ENCODE measurements at regions not wholly inside any gene's neighbourhood (a gene's known extent, or its start where the extent isn't known, plus 50 kb on each side); places are given as distances from the start of the nearest gene placed in this dataset.
"Not testable (repeated sequence)": the region's sequence is repeated elsewhere in the genome, so short reads cannot be mapped to it uniquely, and the experiment has no call there.

- DNase-seq (ENCODE audit: low spot score) = no peak
- no peak for ATAC-seq (ENCODE audit: low read depth)
- Histone ChIP-seq H3K27me3 (ENCODE audit: insufficient read depth, poor library complexity, severe bottlenecking) (no peaks in the 10 kb centered on the region), H3K27ac (ENCODE audit: poor library complexity, severe bottlenecking) (no peak overlapping the region), H3K9me3 (ENCODE audit: severe bottlenecking) (no peaks in the 10 kb centered on the region), H3K36me3 (ENCODE audit: low read depth) (no peaks in the 10 kb centered on the region), H3K4me3 (ENCODE audit: severe bottlenecking) (no peak overlapping the region), H3K4me1 (ENCODE audit: insufficient read depth, poor library complexity, severe bottlenecking) (no peaks in the 10 kb centered on the region)
- TF ChIP-seq CTCF (IDR thresholded peaks at IDR 0.05; ENCODE audit: poor library complexity, severe bottlenecking) = no peak
Observed at GRCh38 chr6:7008451-7008988, 99.2 kb upstream of the RREB1 start.

GRCh38 chr6:7016226-7016625 is 91.5 kb upstream of the RREB1 start:
- no peak overlapping the region for H3K4me3 ChIP-seq (ENCODE audit: severe bottlenecking)
- DNase-seq (ENCODE audit: low spot score) (no peak), ATAC-seq (ENCODE audit: low read depth) (no peak)
- H3K36me3 ChIP-seq (ENCODE audit: low read depth) = no peaks in the 10 kb centered on the region
- no peaks in the 10 kb centered on the region for H3K9me3 ChIP-seq (ENCODE audit: severe bottlenecking)
- no peak overlapping the region for H3K27ac ChIP-seq (ENCODE audit: poor library complexity, severe bottlenecking)
- no peaks in the 10 kb centered on the region for H3K27me3 ChIP-seq (ENCODE audit: insufficient read depth, poor library complexity, severe bottlenecking)
- no peak for TF ChIP-seq CTCF (IDR thresholded peaks at IDR 0.05; ENCODE audit: poor library complexity, severe bottlenecking)
- no peaks in the 10 kb centered on the region for H3K4me1 ChIP-seq (ENCODE audit: insufficient read depth, poor library complexity, severe bottlenecking)

- no peak for DNase-seq (ENCODE audit: low spot score)
- Histone ChIP-seq H3K27me3 (ENCODE audit: insufficient read depth, poor library complexity, severe bottlenecking) (no peaks in the 10 kb centered on the region), H3K4me3 (ENCODE audit: severe bottlenecking) (no peak overlapping the region), H3K27ac (ENCODE audit: poor library complexity, severe bottlenecking) (no peak overlapping the region), H3K4me1 (ENCODE audit: insufficient read depth, poor library complexity, severe bottlenecking) (no peaks in the 10 kb centered on the region), H3K36me3 (ENCODE audit: low read depth) (no peaks in the 10 kb centered on the region), H3K9me3 (ENCODE audit: severe bottlenecking) (no peaks in the 10 kb centered on the region)
- no peak for TF ChIP-seq CTCF (IDR thresholded peaks at IDR 0.05; ENCODE audit: poor library complexity, severe bottlenecking)
- no peak for ATAC-seq (ENCODE audit: low read depth)
Observed at GRCh38 chr6:7021301-7021700, 86.5 kb upstream of the RREB1 start.

- DNase-seq (ENCODE audit: low spot score) (no peak), ATAC-seq (ENCODE audit: low read depth) (no peak)
- Histone ChIP-seq H3K9me3 (ENCODE audit: severe bottlenecking) (no peaks in the 10 kb centered on the region), H3K4me3 (ENCODE audit: severe bottlenecking) (no peak overlapping the region), H3K36me3 (ENCODE audit: low read depth) (no peaks in the 10 kb centered on the region), H3K27me3 (ENCODE audit: insufficient read depth, poor library complexity, severe bottlenecking) (no peaks in the 10 kb centered on the region), H3K4me1 (ENCODE audit: insufficient read depth, poor library complexity, severe bottlenecking) (no peaks in the 10 kb centered on the region), H3K27ac (ENCODE audit: poor library complexity, severe bottlenecking) (no peak overlapping the region)
- TF ChIP-seq CTCF (IDR thresholded peaks at IDR 0.05; ENCODE audit: poor library complexity, severe bottlenecking) = no peak
Observed at GRCh38 chr6:7025861-7026260, 81.9 kb upstream of the RREB1 start.

- not testable (repeated sequence) for H3K4me3 ChIP-seq (ENCODE audit: severe bottlenecking); DNase-seq (ENCODE audit: low spot score); H3K27me3 ChIP-seq (ENCODE audit: insufficient read depth, poor library complexity, severe bottlenecking); H3K36me3 ChIP-seq (ENCODE audit: low read depth); ATAC-seq (ENCODE audit: low read depth); H3K9me3 ChIP-seq (ENCODE audit: severe bottlenecking); H3K27ac ChIP-seq (ENCODE audit: poor library complexity, severe bottlenecking); H3K4me1 ChIP-seq (ENCODE audit: insufficient read depth, poor library complexity, severe bottlenecking)
Observed at GRCh38 chr6:7028963-7029362, 78.8 kb upstream of the RREB1 start.

- ATAC-seq (ENCODE audit: low read depth) = not testable (repeated sequence)
Observed at GRCh38 chr6:7030968-7031367, 76.8 kb upstream of the RREB1 start.

More at GRCh38 chr6:7030968-7031367, 76.8 kb upstream of the RREB1 start:
- H3K27ac ChIP-seq (ENCODE audit: poor library complexity, severe bottlenecking); H3K36me3 ChIP-seq (ENCODE audit: low read depth); H3K4me1 ChIP-seq (ENCODE audit: insufficient read depth, poor library complexity, severe bottlenecking); H3K27me3 ChIP-seq (ENCODE audit: insufficient read depth, poor library complexity, severe bottlenecking); H3K9me3 ChIP-seq (ENCODE audit: severe bottlenecking); DNase-seq (ENCODE audit: low spot score); H3K4me3 ChIP-seq (ENCODE audit: severe bottlenecking): not testable (repeated sequence)

Measured in RWPE2 (cell line).